HG03135 (cell line): ENCODE measurements at regions not wholly inside any gene's neighbourhood (a gene's known extent, or its start where the extent isn't known, plus 50 kb on each side); places are given as distances from the start of the nearest gene placed in this dataset.
"Not testable (repeated sequence)": the region's sequence is repeated elsewhere in the genome, so short reads cannot be mapped to it uniquely, and the experiment has no call there.

Source experiments
- ATAC-seq: cut with Tn5 transposase; IDR thresholded peaks from one replicate; pipeline ENCODE4 v1.9.1; 2021; ENCODE audit warnings: mild to moderate bottlenecking, moderate library complexity; ENCODE audit not compliant: unreplicated experiment

GRCh38 chr13:43946281-43946680 is 66.6 kb downstream of the LACC1 start:
- no peak for ATAC-seq

DNA sequence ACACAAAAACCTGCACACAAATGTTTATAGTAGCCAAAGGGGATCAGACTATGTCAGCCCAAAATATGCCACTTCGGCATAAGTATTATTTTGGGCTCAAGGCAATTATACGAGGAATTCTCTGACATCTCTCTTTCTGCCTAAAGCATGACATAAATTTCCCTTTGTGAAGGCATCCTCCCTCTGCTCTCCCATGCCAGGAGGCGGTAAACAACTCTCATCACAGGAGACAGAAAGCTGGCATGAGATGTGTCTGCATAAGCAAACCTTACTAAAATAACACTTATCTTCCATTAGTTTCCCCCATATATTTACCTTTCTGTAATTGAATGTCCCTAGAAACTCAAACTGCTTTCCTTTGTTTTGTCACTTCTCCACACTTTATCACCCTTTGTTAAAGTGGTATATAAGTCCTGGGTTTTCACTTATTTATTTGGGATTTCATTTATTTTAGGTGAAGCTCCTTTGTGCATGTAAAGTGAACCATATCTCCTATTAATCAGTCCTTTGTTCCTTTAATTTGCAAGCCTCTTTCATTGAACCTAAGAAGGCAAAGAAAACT is 68.3 kb downstream of the LACC1 start:
- no peak for ATAC-seq

- ATAC-seq: no peak
These were observed 73.7 kb downstream of the LACC1 start for GRCh38 chr13:43953370-43953769.

DNA sequence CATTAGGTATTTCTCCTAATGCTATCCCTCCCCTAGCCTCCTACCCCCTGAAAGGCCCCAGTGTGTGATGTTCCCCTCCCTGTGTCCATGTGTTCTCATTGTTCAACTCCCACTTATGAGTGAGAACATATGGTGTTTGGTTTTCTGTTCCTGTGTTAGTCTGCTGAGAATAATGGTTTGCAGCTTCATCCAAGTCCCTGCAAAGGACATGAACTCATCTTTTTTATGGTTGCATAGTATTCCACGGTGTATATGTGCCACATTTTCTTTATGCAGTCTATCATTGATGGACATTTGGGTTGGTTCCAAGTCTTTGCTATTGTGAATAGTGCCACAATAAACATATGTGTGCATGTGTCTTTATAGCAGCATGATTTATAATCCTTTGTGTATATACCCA is 77.3 kb downstream of the LACC1 start:
- ATAC-seq: not testable (repeated sequence)

- ATAC-seq: no peak
These were observed 79.6 kb downstream of the LACC1 start for GRCh38 chr13:43959291-43959690.

GRCh38 chr13:43961909-43962308 is 82.2 kb downstream of the LACC1 start:
- no peak for ATAC-seq

- ATAC-seq: no peak
These were observed 84.0 kb downstream of the LACC1 start for GRCh38 chr13:43963726-43964125.

DNA sequence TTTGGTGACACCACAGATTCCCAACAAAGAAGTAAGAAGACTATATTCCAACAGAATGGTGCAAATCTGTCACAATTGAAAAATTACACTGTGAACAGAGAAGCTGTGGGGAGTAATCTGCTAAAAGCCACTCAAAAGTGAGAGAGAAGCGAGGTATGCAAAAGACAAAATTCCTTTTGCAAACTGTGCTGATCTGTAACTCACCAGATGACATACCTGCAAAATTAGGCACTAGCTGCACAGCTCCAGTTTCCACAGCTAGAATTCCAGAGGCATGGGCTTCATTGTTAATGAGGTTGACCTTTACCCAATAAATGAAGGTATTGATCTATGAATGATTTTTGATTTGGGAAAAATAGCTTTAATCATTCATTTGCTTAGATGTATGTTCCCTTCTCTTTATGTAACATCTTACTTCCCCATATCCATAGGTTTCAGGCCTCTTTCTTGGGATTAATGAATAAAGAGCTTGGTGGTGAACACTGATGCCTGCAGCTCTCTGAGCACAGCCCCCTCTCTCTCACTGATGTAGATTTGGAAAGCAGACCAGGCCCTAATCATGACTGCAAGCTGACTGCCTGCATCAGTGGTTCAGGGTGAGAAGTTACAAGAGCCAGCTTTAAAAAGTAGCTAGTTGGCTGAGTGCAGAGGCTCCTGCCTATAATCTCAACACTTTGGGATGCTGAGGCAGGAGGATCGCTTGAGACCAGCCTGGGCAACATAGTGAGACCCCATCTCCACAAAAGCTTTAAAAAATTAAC is 85.2 kb downstream of the LACC1 start:
- no peak for ATAC-seq

DNA sequence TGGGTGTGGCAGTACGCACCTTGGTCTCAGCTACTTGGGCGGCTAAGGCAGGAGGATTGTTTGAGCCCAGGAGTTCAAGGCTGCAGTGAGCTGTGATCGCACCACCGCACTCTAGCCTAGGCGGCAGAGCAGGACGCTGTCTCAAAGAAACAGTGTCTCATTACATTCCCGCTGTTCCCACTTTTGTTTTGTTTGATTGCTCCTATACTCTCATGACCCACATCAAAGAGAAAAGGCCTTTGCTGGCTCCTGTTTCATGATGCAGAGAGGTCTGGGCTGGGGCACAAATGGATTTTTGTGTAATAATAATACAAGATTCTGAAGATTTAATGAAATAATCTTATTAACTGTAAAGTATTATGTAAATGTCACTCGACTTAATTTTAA is 85.7 kb downstream of the LACC1 start:
- ATAC-seq: no peak

DNA sequence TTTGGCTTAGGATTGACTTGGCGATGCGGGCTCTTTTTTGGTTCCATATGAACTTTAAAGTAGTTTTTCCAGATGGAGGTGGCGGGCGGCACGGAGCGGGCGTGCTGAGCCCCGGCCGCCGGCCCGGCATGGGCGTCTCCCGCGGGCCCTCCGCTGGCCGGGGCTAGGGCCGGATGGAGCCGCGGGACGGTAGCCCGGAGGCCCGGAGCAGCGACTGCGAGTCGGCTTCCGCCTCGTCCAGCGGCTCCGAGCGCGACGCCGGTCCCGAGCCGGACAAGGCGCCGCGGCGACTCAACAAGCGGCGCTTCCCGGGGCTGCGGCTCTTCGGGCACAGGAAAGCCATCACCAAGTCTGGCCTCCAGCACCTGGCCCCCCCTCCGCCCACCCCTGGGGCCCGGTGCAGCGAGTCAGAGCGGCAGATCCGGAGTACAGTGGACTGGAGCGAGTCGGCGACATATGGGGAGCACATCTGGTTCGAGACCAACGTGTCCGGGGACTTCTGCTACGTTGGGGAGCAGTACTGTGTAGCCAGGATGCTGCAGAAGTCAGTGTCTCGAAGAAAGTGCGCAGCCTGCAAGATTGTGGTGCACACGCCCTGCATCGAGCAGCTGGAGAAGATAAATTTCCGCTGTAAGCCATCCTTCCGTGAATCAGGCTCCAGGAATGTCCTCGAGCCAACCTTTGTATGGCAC is 88.7 kb downstream of the LACC1 start:
- ATAC-seq: not testable (repeated sequence)

- ATAC-seq: not testable (repeated sequence)
These were observed 89.4 kb downstream of the LACC1 start for GRCh38 chr13:43968943-43969690.

DNA sequence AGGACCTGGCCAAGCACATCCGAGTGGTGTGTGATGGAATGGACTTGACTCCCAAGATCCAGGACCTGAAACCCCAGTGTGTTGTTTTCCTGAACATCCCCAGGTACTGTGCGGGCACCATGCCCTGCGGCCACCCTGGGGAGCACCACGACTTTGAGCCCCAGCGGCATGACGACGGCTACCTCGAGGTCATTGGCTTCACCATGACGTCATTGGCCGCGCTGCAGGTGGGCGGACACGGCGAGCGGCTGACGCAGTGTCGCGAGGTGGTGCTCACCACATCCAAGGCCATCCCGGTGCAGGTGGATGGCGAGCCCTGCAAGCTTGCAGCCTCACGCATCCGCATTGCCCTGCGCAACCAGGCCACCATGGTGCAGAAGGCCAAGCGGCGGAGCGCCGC is 90.2 kb downstream of the LACC1 start:
- ATAC-seq: not testable (repeated sequence)

GRCh38 chr13:43970520-43971242 is 91.0 kb downstream of the LACC1 start:
- not testable (repeated sequence) for ATAC-seq

GRCh38 chr13:43971324-43971723 is 91.6 kb downstream of the LACC1 start:
- not testable (repeated sequence) for ATAC-seq

GRCh38 chr13:43977911-43978310 is 98.2 kb downstream of the LACC1 start:
- ATAC-seq: no peak

DNA sequence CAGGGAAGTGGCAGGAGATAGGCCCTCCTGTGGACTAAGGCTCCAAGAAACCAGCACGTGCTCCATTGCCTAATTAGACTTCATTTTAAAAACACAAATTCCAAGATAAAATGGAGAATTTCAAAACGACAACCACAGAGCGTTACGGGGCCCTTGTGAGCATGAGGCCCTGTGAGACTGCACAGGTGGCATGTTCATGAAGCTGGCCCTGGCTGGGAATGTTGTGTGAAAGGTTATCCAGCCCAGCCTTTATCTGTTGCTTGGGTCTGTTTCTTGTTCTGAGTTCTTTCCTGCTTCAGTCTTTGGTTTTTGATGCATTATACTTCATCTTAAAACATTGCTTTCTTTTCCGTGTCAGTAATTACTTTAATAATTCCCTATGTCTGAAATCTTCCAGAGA is 99.0 kb downstream of the LACC1 start:
- no peak for ATAC-seq

DNA sequence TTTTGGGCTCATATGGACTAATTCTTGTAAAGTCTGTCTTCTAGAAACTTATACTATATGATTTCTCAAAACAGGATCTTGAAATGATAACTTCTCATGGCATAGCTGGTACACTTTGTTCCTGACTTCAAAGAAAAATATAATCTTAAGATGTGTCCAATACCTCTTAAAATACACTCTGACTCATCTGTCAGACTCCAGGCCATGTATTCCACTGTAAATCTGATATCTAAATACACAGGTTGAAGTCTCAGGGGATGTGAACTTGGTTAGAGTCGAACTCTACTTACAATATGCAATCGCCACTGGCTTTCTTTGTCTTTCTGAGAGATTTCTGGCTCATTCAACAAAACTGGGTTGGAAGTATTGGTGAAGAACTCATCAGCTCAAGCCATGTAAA is 99.8 kb downstream of the LACC1 start:
- ATAC-seq: no peak

DNA sequence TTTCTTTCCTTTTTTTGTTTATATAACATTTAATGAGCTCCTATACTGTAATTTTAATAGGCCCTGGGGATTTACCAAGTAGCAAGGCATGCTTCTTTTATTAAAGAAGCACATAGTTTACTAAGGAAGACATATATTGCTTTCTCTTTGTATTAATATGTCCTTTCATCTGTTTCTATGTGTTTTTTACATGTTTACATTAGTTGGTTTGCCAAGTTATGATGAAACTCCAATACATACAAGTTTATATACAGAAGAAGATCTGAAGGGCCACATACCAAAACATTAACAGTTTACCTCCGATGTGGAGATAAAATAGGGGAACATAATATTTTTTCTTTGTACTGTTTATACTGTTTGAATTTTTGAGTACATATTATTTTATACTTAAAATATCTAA is 100.9 kb downstream of the LACC1 start:
- no peak for ATAC-seq

- no peak for ATAC-seq
These were observed 101.4 kb downstream of the LACC1 start for GRCh38 chr13:43981091-43981490.

DNA sequence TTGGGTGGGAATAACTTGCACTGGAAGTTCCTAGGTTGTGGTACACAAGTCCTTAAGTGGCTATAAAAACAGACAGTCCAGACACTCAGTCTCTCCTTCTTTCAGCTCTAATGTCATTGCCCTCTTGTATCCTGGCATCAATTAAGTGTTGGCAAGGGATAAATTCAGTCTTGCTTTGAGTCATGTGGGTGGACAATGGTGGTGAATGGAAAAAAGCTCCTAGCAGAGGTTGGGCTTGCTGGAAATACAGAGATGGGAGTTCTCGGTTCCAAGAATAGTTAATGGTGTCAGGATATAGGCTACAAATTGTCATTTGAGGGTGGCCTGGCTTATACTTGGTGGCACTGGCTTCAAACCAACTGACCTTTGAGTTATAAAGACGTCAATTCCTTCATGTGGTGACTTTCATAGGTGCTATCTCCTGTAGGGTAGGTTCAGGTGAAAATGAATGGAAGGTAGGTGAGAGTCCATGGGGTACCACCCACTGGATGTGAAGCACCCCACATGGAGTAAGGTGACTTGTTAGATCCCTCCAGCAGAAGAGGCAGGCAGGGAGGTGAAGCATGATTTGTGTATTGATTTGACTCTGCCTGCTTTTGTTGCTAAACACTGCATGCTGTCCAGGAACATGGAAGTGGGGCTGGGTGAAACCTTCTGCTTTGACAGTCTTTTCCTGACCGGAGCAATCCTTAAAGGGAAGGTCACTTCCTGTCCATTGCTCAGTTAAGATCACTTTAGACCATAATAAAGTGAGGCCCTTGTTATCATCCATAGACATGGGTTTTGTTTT is 102.0 kb downstream of the LACC1 start:
- no peak for ATAC-seq
